K562 (cell line): ENCODE measurements at regions not wholly inside any gene's neighbourhood (a gene's known extent, or its start where the extent isn't known, plus 50 kb on each side); places are given as distances from the start of the nearest gene placed in this dataset.

Source experiments
- ATAC-seq: fragments of 200-7000 bp; cut with Tn5 transposase; 3 replicates; pipeline ENCODE4 v1.9.1; 2020; ENCODE audit warnings: moderate library complexity
- BruUV-seq: library from RNA; stranded (reverse); fragments of 400-500 nt; replicated peaks from 2 replicates; lab custom pipeline; 2021; lab: Mats Ljungman, UMichigan
- CTCF ChIA-PET: fragments of 300-600 bp; formaldehyde crosslinking; extraction: SDS; loops from one replicate; lab custom pipeline; 2021; ENCODE audit warnings: low intra/inter-chr PET ratio; lab: Yijun Ruan, JAX
- POLR2A ChIA-PET: fragments of 300-600, 350-650 bp; sonication (Branson Sonifier 250); formaldehyde crosslinking; extraction: SDS; loops from one replicate; lab custom pipeline; 2021; ENCODE audit warnings: antibody characterized with exemption, inconsistent platforms; lab: Yijun Ruan, JAX
- DNase-seq, 4 experiments: peaks; one replicate each; pipeline versions ENCODE4 v3.0.0 to v3.0.0-alpha.2; 2011 to 2018; ENCODE audit warnings: low spot score in 3 of 4, mixed read lengths in 3 of 4; ENCODE audit errors: extremely low read depth in 1 of 4
- FAIRE-seq: peaks from 2 replicates; lab custom pipeline; 2011; peaks lifted over from hg19 to GRCh38; lab: Jason Lieb, UNC
- H2AFZ ChIP-seq: 2 replicates; pipeline ENCODE4 v1.6.0; 2011; ENCODE audit warnings: low read depth, low read length, control low read depth, inconsistent platforms
- H3K27ac ChIP-seq: fragments of 200-600 bp; 3 replicates; pipeline ENCODE4 v1.8.0; 2011; ENCODE audit warnings: low read depth, mild to moderate bottlenecking, control low read depth, inconsistent platforms, low read length, moderate library complexity, mixed read lengths; ENCODE audit errors: extremely low read depth
- H3K27me3 ChIP-seq, 2 experiments: fragments of 300-600 bp in 1 of 2; 2 replicates in 1 of 2; 3 replicates in 1 of 2; pipeline versions ENCODE4 v1.6.0 to v1.8.0; 2011; ENCODE audit warnings: inconsistent platforms in 2 of 2, low read length in 2 of 2, mild to moderate bottlenecking in 1 of 2, mixed read lengths in 1 of 2, moderate library complexity in 1 of 2; ENCODE audit not compliant: control insufficient read depth in 2 of 2, insufficient read depth in 2 of 2
- H3K36me3 ChIP-seq: fragments of 300-600 bp; 3 replicates; pipeline ENCODE4 v1.8.0; 2011; ENCODE audit warnings: mild to moderate bottlenecking, low read length, inconsistent platforms; ENCODE audit not compliant: control insufficient read depth, insufficient read depth
- H3K4me1 ChIP-seq, 2 experiments: fragments of 200-600 bp in 1 of 2; replicated peaks in 1 of 2; 2 replicates in 1 of 2; 3 replicates in 1 of 2; pipeline versions ENCODE4 v1.5.1 to v1.8.0; 2011; ENCODE audit warnings: inconsistent platforms in 2 of 2, low read length in 2 of 2, mild to moderate bottlenecking in 1 of 2, mixed read lengths in 1 of 2, moderate library complexity in 1 of 2; ENCODE audit not compliant: control insufficient read depth in 2 of 2, insufficient read depth in 2 of 2
- H3K4me2 ChIP-seq: 2 replicates; pipeline ENCODE4 v1.6.1; 2011; ENCODE audit warnings: low read length, control low read depth, inconsistent platforms, mixed read lengths; ENCODE audit not compliant: insufficient read depth
- H3K4me3 ChIP-seq: fragments of 200-600 bp; sonication (generic), shearing (Covaris generic); 2 replicates; pipeline ENCODE4 v1.5.1; 2016; ENCODE audit warnings: control low read depth, inconsistent platforms
- H3K79me2 ChIP-seq: fragments of 200-600 bp; 3 replicates; pipeline ENCODE4 v1.8.0; 2011; ENCODE audit warnings: low read length, inconsistent platforms; ENCODE audit not compliant: control insufficient read depth, insufficient read depth
- H3K9ac ChIP-seq, 2 experiments: 2 replicates each; pipeline versions ENCODE4 v1.6.0 to v1.6.1; 2011; ENCODE audit warnings: low read depth in 2 of 2, low read length in 2 of 2, control low read depth in 1 of 2, inconsistent platforms in 1 of 2, mild to moderate bottlenecking in 1 of 2, mixed read lengths in 1 of 2; ENCODE audit not compliant: insufficient read depth in 1 of 2
- H3K9me1 ChIP-seq: one replicate; pipeline ENCODE4 v1.6.0; 2011; ENCODE audit warnings: inconsistent platforms, mild to moderate bottlenecking, low read length, moderate library complexity; ENCODE audit not compliant: control insufficient read depth, insufficient read depth
- H3K9me3 ChIP-seq: replicated peaks from 2 replicates; pipeline ENCODE4 v1.5.1; 2011; ENCODE audit warnings: low read depth, low read length, inconsistent platforms; ENCODE audit not compliant: control insufficient read depth, insufficient read depth
- H4K20me1 ChIP-seq: replicated peaks from 2 replicates; pipeline ENCODE4 v1.6.1; 2011; ENCODE audit warnings: low read length, inconsistent platforms, mixed read lengths; ENCODE audit not compliant: control insufficient read depth, insufficient read depth
- ETS1 ChIP-seq: conservative IDR thresholded peaks from 2 replicates; pipeline ENCODE4 v1.6.1; 2011; ENCODE audit warnings: low read depth, mild to moderate bottlenecking, low read length; ENCODE audit not compliant: control insufficient read depth
- PHB ChIP-seq: fragments of 250-450 bp; sonication (Bioruptor Pico); IDR thresholded peaks from 2 replicates; pipeline ENCODE4 v1.5.0; 2021
- ZBTB40 ChIP-seq, 2 experiments: fragments of 450-650 bp in 1 of 2; sonication (generic) in 1 of 2; formaldehyde crosslinking in 1 of 2; IDR thresholded peaks; 2 replicates each; pipeline versions ENCODE4 v1.7.1 to v1.9.0; 2016 to 2022; ENCODE audit warnings: inconsistent platforms in 1 of 2, mild to moderate bottlenecking in 1 of 2, missing genetic modification reagents in 1 of 2
- ZNF232 ChIP-seq: sonication (generic); formaldehyde crosslinking; IDR thresholded peaks from 2 replicates; pipeline ENCODE4 v1.8.0; 2022; ENCODE audit warnings: mild to moderate bottlenecking, missing genetic modification reagents
- WGBS: fragments of 100-300 bp; shearing (Covaris generic); methylation state at CpG from one replicate; pipeline ENCODE4 v1.1.6; 2016; ENCODE audit warnings: low coverage, mixed read lengths; ENCODE audit not compliant: insufficient coverage; ENCODE audit errors: missing lambda C conversion rate; 5-methylcytosine and 5-hydroxymethylcytosine counted together
- in situ Hi-C: fragments of 300-500 bp; cut with MboI; formaldehyde crosslinking; loops from 4 replicates; pipeline ENCODE4 v1.15.0; 2018; ENCODE audit warnings: inconsistent platforms, mixed read lengths
- intact Hi-C: fragments of 100-400 bp; cut with micrococcal nuclease; formaldehyde crosslinking; loops from 2 replicates; pipeline ENCODE4 v1.14.2; 2022

- Histone ChIP-seq H4K20me1 (no peaks in the 10 kb centered on the region), H3K36me3 (no peaks in the 10 kb centered on the region), H3K4me3 (no peak overlapping the region), H2AFZ (no peak overlapping the region), H3K27ac (no peak overlapping the region), H3K9me1 (no peaks in the 10 kb centered on the region), H3K9ac (no peak overlapping the region), H3K79me2 (no peaks in the 10 kb centered on the region), H3K27me3 (no peaks in the 10 kb centered on the region), H3K4me1 (no peaks in the 10 kb centered on the region), H3K9me3 (no peaks in the 10 kb centered on the region), H3K4me2 (no peak overlapping the region)
- ATAC-seq (no peak), FAIRE-seq (no peak), DNase-seq (no peak)
- 0% methylated on average over 3 of the region's 3 CpGs for WGBS
- BruUV-seq, result no TSS peak
- in situ Hi-C loops (no loop called here), intact Hi-C loops (no loop called here)
- ChIA-PET POLR2A (interaction anchor here (0.7 kb wide), 1 partner anchor 22 kb away, joined by 3 read pairs; no protein-coding TSS in a partner anchor), CTCF (no interaction called here)
- TF ChIP-seq PHB (no peak), ETS1 (no peak), ZNF232 (CRISPR knock-in tag) (no peak)
These were observed 123.2 kb downstream of the RIN2 start for GRCh38 chr20:19881080-19881840.

GRCh38 chr20:19881990-19882389 lies 123.9 kb downstream of the RIN2 start:
- no peak for ATAC-seq
- CTCF ChIA-PET, result no interaction called here
- H3K4me1 ChIP-seq, result no peaks in the 10 kb centered on the region
- TF ChIP-seq ZBTB40 (IDR thresholded peaks at IDR 0.05) (no peak), ZBTB40 (CRISPR knock-in tag; IDR thresholded peaks at IDR 0.05) (no peak)

More at GRCh38 chr20:19881990-19882389, 123.9 kb downstream of the RIN2 start:
- no peaks in the 10 kb centered on the region for H3K27me3 ChIP-seq
- 0% methylated on average over 3 of the region's 3 CpGs for WGBS
- H3K36me3 ChIP-seq, result no peaks in the 10 kb centered on the region
- H3K9me3 ChIP-seq, result no peaks in the 10 kb centered on the region
- in situ Hi-C loops, result no loop called here
- no peaks in the 10 kb centered on the region for H3K9me1 ChIP-seq
- no peak overlapping the region for H3K9ac ChIP-seq
- H4K20me1 ChIP-seq, result no peaks in the 10 kb centered on the region
- POLR2A ChIA-PET, result interaction anchor here (0.7 kb wide), 1 partner anchor 13 kb away, joined by 3 read pairs; no protein-coding TSS in a partner anchor
- no peak overlapping the region for H3K4me2 ChIP-seq
- H2AFZ ChIP-seq, result no peak overlapping the region
- intact Hi-C loops, result no loop called here
- no peak overlapping the region for H3K4me3 ChIP-seq
- BruUV-seq, result no TSS peak
- no peak for FAIRE-seq
- H3K79me2 ChIP-seq, result no peaks in the 10 kb centered on the region
- no peak overlapping the region for H3K27ac ChIP-seq
- no peak for DNase-seq
